GM21360 (cell line): ENCODE measurements at regions not wholly inside any gene's neighbourhood (a gene's known extent, or its start where the extent isn't known, plus 50 kb on each side); places are given as distances from the start of the nearest gene placed in this dataset.

Source experiments
- ATAC-seq: cut with Tn5 transposase; IDR thresholded peaks from one replicate; pipeline ENCODE4 v1.9.1; 2021; ENCODE audit warnings: mild to moderate bottlenecking, moderate library complexity; ENCODE audit not compliant: unreplicated experiment

DNA sequence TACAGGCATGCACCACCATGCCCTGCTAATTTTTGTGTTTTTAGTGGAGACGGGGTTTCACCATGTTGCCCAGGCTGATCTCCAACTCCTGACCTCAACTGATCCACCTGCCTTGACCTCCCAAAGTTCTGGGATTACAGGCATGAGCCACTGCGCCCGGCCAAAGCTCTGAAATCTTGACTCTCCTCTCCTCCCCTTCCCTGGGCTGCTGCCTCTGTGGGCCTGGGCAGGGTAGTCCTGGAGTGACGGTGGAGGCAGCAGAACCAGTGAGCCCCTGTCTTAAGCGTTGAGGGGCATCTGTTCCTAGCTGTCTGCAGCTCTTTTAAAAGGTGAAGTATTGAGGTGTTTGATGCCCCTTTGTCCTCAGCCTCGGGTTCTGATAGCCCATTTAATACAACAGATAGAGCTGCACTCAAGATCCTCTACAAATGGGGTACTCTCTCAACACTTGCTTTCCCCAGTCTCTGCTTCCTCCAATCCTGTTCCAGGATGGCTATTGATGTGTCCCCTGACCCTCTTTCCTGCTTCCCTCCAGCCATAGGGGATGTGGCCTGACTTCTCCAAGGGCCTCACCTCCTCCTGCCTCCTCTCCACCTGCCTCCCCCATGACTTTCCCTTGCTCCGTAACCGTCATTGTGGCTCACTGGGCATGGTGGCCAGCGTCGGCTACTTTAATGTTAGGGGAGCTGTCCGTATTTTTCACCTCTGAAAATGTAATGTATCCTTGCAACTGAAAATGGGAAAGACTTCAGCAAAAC is 442.5 kb downstream of the GLRX3 start:
- ATAC-seq, result no peak

DNA sequence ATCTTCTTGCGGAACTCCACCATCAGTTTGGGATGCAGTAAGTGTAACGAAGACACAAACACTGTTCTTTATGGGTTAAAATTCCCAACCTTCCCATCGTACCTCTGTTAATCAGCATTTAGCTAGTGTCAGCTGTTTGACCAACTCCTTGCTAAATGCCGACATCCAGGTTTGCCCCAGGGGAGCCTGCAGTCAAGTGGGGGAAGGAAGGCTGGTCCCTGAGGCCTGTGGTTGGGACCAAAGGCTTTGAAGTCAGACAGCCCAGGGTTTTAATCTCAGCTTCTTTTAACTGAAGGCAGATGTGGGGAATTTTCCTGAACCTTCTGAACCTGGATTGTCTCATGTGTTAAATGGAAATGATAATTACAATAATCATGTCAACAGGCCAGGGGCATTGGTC is 443.7 kb downstream of the GLRX3 start:
- ATAC-seq, result no peak

- ATAC-seq, result no peak
Observed at GRCh38 chr10:130580975-130581374, 444.8 kb downstream of the GLRX3 start.

DNA sequence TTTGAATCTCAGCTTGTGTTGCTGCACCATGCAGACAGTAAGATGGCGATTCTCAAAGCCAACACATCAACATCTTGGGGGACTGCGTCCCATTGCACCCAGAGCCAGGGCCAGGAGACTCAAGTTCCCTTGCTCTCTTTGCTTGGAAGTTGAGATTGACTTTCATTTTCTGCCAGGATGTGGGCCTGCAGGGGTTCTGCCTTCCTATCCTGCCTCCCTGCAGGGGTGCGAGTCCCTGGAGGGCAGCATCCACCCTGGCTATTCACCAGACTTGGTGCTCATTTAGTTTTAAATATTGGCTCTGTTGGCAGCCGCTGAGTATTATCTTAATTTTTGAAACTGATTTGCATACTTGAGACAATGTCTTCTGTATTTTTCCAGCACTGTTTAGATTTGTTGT is 451.5 kb downstream of the GLRX3 start:
- ATAC-seq, result no peak

DNA sequence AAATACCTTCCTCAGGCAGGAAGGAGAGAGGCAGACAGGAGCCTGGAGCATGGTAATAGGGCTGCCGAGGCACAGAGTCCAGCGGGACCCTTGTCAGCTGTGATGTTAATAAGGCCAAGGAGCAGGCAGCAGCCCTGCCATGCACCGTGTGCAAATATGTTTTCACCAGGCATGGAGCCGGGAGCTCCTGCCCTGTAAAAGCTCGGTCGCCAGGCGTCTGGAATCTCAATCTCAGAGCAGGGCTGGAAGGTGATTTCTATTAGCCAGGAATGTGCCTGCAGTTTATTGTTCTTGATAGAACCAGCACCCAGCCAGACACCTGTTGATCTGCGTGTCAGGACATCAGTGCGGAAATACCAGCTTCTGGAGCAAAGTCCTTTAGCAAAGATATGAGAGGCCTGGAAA is 469.8 kb downstream of the GLRX3 start:
- ATAC-seq, result no peak

- no peak for ATAC-seq
Observed at GRCh38 chr10:130607366-130607765, 471.2 kb downstream of the GLRX3 start.

DNA sequence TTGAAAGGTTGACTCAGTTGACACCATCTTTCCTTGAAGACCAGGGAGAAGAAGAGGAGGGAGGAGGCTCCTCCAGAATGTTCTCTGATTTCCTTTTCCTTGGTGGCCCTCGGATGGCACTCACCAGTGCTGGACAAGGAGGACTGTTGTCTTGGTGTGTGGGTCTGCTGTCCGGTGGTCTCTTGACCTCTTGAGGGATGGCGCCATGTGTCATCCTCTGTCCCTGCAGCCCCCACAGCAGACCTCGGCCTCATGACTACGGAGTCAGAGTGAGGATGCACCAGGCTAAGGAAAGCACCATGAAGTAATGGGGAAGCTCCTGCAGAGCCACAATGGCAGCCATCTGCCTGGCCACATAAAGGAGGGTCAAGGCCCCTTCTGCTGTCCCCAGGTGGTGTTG is 475.0 kb downstream of the GLRX3 start:
- ATAC-seq, result no peak

DNA sequence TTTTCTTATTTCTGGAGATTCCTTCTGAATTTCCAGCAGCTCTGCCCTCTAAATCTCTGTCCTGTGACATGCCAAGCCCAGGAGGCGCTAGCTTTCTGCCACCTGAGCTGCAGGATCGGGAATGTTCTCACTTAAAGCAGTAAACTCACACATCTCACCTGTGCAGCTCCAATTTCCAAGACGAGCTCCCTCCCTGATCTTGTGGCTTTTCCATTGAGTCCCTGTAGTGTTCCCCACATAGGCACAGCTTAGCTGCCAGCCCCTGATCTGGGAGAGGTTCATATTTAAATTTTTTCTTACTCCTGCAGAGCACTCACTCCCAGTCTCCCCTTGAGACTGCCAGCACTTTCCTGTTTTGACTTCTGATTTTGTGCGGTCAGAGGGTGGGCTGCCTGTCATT is 479.3 kb downstream of the GLRX3 start:
- ATAC-seq, result no peak

DNA sequence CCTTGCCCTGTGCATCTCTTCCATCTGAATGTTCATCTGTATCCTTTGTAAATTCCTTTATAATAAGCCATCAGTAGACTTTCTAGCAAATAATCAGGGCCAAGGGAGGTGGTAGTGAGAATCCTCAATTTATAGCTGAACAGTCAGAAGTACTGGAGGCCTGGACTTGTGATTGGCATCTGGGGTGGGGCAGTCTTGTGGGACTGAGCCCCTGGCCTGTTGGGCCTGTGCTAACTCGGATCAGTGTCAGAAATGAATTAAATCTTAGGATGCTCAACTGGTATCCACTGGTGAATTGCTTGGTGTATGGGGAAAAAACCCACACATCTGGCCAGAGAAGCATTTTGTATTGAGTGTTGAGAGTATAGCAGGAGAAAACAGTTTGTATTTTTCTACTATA is 481.8 kb downstream of the GLRX3 start:
- ATAC-seq, result no peak

- ATAC-seq, result no peak
Observed at GRCh38 chr10:130618647-130619046, 482.5 kb downstream of the GLRX3 start.

DNA sequence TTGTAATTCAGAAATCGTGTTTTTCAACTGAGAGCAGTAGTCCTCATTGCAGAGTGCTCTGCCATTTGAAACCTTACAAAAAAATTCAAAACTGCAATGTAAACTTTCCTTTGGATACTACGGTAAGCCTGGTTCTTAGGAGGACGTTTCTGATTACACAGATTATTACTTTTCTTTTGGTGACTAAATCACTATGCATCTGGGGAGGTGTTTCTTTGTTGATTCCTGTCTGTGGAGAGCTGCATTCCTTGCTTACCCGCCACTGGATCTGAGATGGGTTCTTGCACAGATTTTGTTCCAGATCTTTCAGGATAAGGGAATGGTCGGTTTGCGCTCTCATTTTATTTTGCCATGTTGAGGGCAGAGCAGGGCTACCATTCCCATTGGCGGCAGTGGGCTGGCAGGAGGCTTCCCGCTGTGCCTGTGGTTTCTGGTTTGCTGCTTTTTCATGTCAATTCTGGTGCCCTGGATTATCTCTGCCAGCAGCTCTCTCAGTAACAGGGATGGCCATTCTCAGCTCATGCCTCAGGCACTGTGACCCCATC is 485.1 kb downstream of the GLRX3 start:
- ATAC-seq, result no peak

GRCh38 chr10:130623680-130624267 is 487.6 kb downstream of the GLRX3 start:
- ATAC-seq, result no peak

GRCh38 chr10:130627346-130628045 is 491.3 kb downstream of the GLRX3 start:
- no peak for ATAC-seq

- no peak for ATAC-seq
Observed at GRCh38 chr10:130630135-130630534, 493.9 kb downstream of the GLRX3 start.

- no peak for ATAC-seq
Observed at GRCh38 chr10:130631142-130632096, 495.2 kb downstream of the GLRX3 start.

DNA sequence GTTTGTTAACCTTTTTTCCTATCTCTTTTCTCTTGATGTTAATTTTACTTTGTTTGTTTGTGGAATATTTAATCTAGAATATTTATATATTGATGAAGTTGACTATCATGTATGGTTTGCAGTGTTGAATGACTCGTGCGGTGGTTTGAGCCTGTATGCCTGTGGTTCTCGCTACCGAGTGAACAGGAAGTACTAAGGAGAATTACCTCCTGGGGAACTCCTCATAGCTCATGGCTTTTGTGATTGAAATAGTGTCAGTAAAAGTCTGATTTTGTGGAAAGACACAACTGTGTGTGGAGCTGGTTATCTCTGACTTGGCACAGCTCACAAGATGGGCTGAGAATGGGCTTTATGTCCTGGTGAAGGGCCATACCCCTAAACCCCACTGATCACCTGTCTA is 498.6 kb downstream of the GLRX3 start:
- ATAC-seq, result no peak

DNA sequence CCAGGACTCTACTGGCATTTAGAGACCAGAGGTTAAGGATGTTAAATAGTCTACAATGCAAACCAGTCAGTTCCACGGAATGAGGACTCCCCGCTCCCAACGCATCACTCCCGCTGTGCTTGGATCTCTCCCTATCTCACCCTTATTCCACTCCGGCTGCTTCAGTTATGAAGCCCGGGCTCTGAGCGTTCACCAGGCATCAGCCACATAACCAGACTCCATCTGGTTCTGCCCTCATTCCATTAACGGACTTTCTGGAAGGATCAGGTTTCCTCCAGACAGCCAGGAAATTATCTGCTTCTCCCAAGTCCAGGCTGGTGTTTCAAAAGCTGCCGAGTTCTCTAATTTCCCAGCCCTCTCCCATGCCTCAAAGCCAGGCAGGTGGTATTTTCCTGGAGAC is 499.3 kb downstream of the GLRX3 start:
- ATAC-seq, result no peak

DNA sequence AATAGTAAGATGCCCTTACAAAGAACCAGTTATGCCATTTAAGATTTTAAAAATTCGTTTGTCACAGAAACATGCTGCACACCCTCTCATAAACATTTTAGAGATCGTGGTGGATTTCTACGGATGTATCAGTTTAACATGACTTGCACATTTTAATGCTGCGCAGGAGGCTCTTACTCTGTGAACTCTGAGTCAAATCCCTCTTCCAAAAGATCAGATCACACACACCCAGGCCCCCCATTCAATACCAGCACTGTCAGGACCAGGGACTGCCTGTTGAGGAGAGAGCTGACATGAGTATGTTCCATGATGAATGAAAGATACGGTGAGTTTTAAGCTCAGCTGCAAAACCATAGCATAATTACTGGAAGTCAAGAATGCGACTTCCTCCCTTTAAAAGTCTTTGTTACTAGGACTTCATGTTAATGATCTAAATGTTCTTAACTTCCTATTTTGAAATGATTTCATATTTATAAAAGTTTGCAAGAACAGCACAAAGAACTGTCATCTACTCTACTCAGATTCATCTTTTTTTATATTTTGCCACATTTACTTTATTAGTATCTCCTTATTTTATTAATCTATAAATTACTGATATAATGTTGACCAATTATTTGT is 500.2 kb downstream of the GLRX3 start:
- ATAC-seq, result no peak

DNA sequence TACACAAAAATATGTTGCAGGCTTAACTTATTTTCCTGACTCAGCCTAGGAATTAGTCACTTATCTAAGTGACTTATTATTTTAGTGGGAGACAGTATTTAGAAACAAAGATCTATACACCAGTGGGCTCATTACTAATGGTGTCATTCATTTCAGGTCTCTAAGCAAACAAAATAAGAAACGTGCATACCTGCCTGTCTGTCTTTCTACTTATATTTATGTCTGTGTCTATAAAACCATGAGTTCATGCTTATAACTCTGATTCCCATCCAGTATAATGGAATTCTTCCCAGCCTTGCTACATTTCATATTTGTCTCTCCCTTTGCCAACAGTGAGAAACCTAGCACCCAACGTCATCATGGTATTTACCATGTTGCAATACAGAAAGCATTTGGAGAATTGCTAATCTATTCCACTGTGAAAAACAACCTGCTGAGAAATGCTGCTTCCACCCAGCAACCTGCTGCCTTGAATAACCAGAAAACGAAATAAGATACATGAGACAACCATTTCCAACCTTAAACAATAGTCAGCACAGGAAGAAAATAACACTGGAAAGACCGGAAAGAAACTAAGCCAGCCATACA is 501.0 kb downstream of the GLRX3 start:
- no peak for ATAC-seq

DNA sequence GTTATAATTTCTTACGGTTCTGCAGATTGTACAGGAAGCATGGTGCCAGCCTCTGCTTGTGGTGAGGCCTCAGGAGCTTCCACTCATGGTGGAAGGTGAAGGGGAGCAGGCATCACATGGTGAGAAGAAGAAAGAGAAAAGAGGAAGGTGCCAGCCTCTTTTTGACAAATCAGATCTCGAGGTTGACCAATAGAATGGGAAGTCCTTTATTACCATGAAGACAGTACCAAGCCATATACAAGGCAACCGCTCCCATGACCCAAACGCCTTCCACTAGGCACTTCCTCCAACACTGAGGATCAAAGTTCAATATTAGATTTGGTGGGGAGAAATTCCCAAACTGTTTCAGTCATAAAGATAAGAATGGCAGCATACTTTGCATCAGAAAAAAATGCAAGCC is 502.8 kb downstream of the GLRX3 start:
- no peak for ATAC-seq
